GM21786 (cell line): ENCODE measurements at regions not wholly inside any gene's neighbourhood (a gene's known extent, or its start where the extent isn't known, plus 50 kb on each side); places are given as distances from the start of the nearest gene placed in this dataset.

Experiments
- ATAC-seq: cut with Tn5 transposase; IDR thresholded peaks from one replicate; pipeline ENCODE4 v1.9.1; 2021; ENCODE audit not compliant: unreplicated experiment

GRCh38 chr2:34371711-34372110 is 772.6 kb upstream of the FAM98A start:
- no peak for ATAC-seq

- no peak for ATAC-seq
Measured at GRCh38 chr2:34368304-34368703, 769.2 kb upstream of the FAM98A start.

DNA sequence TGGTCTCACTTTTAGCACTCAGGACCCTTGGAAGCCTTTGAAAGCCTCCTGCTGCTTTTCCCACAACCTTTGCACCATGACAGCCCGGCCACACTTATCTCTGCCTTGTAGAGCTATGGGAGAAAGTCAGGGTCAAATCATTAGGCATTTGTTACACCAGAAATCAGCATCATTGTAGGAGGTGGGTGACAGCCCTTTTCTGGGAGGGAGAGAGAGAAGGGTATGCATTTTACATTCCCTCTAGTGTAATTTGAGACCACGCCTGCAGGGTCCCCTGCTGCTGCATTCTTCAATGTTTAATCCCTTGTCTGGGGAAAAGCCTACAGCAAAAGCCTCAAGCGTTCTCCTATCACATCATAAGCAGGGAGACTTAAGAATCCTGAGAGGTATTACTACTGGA is 766.8 kb upstream of the FAM98A start:
- no peak for ATAC-seq

DNA sequence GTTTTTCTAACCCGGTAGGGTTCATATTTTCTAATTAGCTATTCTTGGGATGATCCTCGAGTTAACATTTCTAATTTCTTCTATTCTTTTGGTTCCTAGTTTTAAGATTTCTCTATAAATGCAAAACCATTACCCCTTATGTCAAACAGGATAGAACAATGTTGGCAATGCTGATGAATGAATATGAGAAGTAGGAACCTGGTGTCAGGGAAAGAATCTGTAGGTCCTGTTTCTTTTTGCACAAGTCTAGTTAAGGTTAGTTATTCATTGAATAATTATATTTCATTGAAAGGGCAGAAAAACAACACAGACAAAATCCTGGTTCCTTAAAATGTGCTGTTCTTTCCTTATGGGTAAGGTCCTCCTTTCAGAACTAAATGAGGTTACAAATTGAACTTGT is 766.4 kb upstream of the FAM98A start:
- no peak for ATAC-seq

GRCh38 chr2:34353509-34354113 is 754.5 kb upstream of the FAM98A start:
- no peak for ATAC-seq

- ATAC-seq: no peak
Measured at GRCh38 chr2:34349527-34349926, 750.4 kb upstream of the FAM98A start.

GRCh38 chr2:34345030-34345429 is 745.9 kb upstream of the FAM98A start:
- no peak for ATAC-seq

GRCh38 chr2:34340307-34340706 is 741.2 kb upstream of the FAM98A start:
- no peak for ATAC-seq

GRCh38 chr2:34337735-34338134 is 738.6 kb upstream of the FAM98A start:
- ATAC-seq: no peak

- no peak for ATAC-seq
Measured at GRCh38 chr2:34332813-34333212, 733.7 kb upstream of the FAM98A start.

DNA sequence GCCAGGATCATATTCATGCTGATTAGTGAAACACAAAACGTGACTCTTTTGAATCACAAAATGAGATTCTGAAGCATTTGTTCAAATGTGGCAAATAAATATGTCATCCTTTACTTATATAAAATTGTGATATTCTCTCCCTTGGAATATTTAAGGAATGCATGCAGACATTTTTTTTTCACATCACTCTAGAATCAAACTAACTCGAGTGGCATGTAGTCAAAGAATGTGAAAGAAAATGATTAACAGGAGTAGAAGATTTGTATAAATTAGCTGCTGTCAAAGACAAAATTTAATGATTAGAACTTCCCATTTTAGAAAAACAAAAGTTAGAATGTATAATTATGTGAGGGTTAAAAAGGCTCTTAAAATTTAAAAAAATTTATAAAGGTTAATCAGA is 721.0 kb upstream of the FAM98A start:
- ATAC-seq: no peak

DNA sequence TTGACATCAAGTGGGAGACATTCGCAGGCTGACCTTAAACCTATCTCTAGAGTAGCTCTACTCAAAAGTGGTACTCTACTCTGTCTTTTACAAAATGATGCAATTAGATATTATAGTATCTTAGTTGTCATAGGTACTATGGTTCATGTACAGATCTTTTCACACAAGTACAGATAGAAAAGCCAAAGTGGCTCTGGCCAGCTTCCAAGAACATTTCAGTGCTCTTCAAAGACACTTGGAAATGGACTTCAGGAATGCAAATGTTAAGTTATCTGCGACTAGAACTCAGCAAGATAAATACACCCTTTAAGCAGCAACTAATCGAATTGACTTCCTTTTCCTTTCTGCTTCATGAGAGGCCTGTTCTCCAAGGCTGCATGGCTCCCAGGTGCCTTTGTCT is 718.7 kb upstream of the FAM98A start:
- ATAC-seq: no peak

GRCh38 chr2:34316788-34317187 is 717.7 kb upstream of the FAM98A start:
- ATAC-seq: no peak

GRCh38 chr2:34311816-34312215 is 712.7 kb upstream of the FAM98A start:
- no peak for ATAC-seq

GRCh38 chr2:34308140-34308539 is 709.0 kb upstream of the FAM98A start:
- ATAC-seq: no peak

DNA sequence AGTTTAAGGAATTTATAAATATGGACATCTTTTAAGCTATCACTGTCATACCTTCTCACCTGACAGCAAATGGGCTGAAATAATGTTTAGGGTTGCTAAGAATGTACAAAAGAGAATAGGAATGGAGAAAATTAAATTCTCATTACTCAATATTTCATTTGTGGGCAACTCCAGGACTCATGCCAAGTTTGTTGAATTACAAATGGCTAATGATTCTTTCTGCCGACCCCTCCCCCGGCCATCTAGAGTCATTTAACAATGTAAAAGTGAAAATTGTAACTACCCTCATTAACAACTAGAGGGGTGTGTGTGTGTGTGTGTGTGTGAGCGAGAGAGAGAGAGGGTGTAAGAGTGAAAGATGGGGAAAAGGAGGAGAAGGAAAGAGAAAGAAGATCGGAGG is 708.5 kb upstream of the FAM98A start:
- no peak for ATAC-seq

GRCh38 chr2:34306745-34307144 is 707.6 kb upstream of the FAM98A start:
- no peak for ATAC-seq

GRCh38 chr2:34305587-34305986 is 706.5 kb upstream of the FAM98A start:
- ATAC-seq: no peak

DNA sequence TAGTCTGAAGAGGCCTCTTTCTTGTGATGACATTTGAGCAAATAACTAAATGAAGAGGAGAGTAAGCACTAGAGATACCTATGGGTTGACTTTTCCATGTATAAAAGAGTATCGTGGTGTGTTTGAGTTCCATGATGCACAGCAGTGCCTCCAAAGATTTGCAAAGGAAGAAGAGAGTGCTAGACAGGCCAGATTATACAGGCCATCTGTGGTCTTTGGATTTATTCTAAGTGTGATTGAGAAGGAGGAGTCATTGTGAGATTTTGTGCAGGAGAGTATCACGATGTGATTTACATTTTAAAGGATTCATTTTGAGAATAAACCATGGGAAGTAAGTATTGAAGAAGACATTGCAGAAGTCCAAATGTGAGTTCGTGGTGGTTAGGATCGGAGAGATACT is 695.9 kb upstream of the FAM98A start:
- ATAC-seq: no peak

GRCh38 chr2:34291076-34291475 is 692.0 kb upstream of the FAM98A start:
- ATAC-seq: peak; percentile 70

- ATAC-seq: no peak
Measured at GRCh38 chr2:34288016-34288415, 688.9 kb upstream of the FAM98A start.

- ATAC-seq: no peak
Measured at GRCh38 chr2:34280606-34281005, 681.5 kb upstream of the FAM98A start.

DNA sequence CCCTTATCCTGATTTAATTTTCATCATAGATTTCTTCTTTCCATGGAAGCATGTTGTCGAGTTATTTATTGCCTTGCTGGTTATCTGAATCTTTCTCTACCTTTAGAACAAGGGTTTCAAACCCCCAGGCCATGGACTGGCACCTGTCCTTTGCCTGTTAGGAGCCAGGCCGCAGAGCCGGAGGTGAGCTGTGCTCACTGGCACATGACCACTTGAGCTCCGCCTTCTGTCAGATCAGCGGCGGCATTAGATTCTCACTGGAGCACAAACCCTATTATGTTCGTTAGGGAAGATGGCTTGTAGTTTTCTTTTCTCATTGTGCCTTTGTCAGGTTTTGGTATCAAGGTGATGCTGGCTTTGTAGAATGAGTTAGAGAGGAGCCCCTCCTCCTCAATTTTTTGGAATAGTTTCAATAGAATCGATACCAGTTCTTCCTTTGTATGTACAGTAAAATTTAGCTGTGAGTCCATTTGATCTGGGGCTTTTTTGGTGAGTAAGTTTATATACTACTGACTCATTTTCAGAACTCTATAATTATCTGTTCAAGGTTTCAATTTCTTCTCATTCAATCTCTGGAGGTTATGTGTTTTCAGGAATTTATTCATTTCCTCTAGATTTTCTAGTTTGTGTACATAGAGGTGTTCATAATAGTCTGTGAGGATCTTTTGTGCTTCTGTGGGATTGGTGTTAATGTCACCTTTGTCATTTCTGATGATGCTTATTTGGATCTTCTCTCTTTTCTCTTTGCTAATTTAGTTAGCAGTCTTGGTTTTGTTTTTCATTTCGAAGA is 668.0 kb upstream of the FAM98A start:
- peak; percentile 74 for ATAC-seq
